T-helper 1 cell (primary cell): ENCODE measurements at regions not wholly inside any gene's neighbourhood (a gene's known extent, or its start where the extent isn't known, plus 50 kb on each side); places are given as distances from the start of the nearest gene placed in this dataset.

Source experiments
- DNase-seq, 5 donors: peaks; one replicate each; pipeline ENCODE4 v3.0.0-alpha.2; 2012 to 2020

- no peak for DNase-seq
Observed at GRCh38 chr16:86356804-86357203, 153.5 kb upstream of the FOXF1 start.

- DNase-seq: no peak
Observed at GRCh38 chr16:86357303-86357702, 153.0 kb upstream of the FOXF1 start.

- no peak for DNase-seq
Observed at GRCh38 chr16:86357950-86358349, 152.4 kb upstream of the FOXF1 start.

- no peak for DNase-seq
Observed at GRCh38 chr16:86359571-86359970, 150.8 kb upstream of the FOXF1 start.

GRCh38 chr16:86362155-86362849 lies 148.0 kb upstream of the FOXF1 start:
- no peak for DNase-seq

- no peak for DNase-seq
Observed at GRCh38 chr16:86363057-86363490, 147.3 kb upstream of the FOXF1 start.

GRCh38 chr16:86363836-86364618 lies 146.3 kb upstream of the FOXF1 start:
- DNase-seq: no peak

GRCh38 chr16:86364653-86365380 lies 145.5 kb upstream of the FOXF1 start:
- no peak for DNase-seq

- DNase-seq: no peak
Observed at GRCh38 chr16:86365513-86366273, 144.6 kb upstream of the FOXF1 start.

GRCh38 chr16:86366481-86366880 lies 143.8 kb upstream of the FOXF1 start:
- DNase-seq: no peak

- no peak for DNase-seq
Observed at GRCh38 chr16:86367291-86368072, 142.8 kb upstream of the FOXF1 start.

- no peak for DNase-seq
Observed at GRCh38 chr16:86368261-86368660, 142.1 kb upstream of the FOXF1 start.

GRCh38 chr16:86370062-86370461 lies 140.3 kb upstream of the FOXF1 start:
- DNase-seq: no peak

- no peak for DNase-seq
Observed at GRCh38 chr16:86371083-86371803, 139.1 kb upstream of the FOXF1 start.

GRCh38 chr16:86372193-86372592 lies 138.1 kb upstream of the FOXF1 start:
- DNase-seq: no peak

- no peak for DNase-seq
Observed at GRCh38 chr16:86373276-86373901, 136.9 kb upstream of the FOXF1 start.

- DNase-seq: no peak
Observed at GRCh38 chr16:86374603-86375130, 135.7 kb upstream of the FOXF1 start.

- DNase-seq: no peak
Observed at GRCh38 chr16:86375364-86375763, 135.0 kb upstream of the FOXF1 start.

GRCh38 chr16:86375851-86376250 lies 134.5 kb upstream of the FOXF1 start:
- no peak for DNase-seq

- no peak for DNase-seq
Observed at GRCh38 chr16:86376837-86377236, 133.5 kb upstream of the FOXF1 start.
